ENCODE measurements at regions not wholly inside any gene's neighbourhood (a gene's known extent, or its start where the extent isn't known, plus 50 kb on each side); places are given as distances from the start of the nearest gene placed in this dataset.

DNA sequence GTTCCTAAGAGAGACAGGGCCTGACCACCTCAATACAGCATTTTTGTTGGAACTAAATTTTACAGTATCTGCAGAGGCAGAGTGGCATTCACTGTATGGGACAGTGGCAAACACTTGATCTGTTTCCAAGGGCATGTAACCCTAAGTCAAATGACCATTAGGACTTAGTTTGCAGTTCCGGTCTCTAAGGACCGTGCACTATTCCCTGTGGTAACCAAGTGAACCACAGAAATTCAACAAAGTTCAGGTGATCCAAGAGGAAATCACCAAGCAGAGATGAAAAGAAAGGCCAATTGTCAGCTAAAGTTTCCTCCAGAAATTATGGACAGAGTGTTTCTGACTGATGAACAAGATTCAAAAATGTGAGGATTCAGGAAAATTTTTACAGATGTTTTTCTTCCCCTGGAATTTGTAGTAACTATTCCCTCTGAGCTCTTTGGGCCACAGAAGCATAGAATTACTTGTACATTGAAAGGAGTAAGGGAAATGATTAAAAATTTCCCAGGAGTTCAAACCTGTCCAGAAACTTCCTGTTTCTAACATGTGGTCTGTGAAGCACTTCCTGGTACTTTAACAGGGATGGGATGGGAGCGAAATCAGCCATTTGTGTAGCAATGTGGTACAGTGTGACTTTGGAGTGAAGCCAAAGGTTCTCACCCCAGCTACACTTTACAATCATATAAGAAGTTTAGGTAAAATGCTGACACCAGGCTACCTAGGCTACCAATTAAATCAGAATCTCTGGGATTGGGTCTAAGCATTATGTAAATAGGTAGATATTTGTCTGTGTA is 266.1 kb upstream of the MAP3K1 start:
- no peak for DNase-seq (ENCODE audit: low spot score)

DNA sequence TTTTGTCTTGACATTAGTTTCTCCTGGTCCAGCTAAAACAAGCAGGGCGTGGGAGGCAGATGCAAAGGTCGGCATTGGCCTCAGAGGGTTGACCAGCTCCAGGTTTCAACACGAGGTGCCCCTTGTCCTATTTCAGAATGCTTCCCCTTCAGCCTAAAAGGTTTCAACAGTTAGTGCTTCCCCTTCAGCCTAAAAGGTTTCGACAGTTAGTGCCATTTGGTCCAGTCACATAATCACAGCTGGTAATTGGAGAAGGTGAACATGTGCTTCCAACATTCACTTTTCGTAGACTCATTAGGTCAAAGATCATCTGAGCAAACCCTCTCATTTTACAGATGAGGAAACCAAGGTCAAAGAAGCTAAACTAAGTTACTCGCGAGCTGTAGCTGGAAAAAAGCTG is 270.3 kb upstream of the MAP3K1 start:
- no peak for DNase-seq (ENCODE audit: low spot score)

DNA sequence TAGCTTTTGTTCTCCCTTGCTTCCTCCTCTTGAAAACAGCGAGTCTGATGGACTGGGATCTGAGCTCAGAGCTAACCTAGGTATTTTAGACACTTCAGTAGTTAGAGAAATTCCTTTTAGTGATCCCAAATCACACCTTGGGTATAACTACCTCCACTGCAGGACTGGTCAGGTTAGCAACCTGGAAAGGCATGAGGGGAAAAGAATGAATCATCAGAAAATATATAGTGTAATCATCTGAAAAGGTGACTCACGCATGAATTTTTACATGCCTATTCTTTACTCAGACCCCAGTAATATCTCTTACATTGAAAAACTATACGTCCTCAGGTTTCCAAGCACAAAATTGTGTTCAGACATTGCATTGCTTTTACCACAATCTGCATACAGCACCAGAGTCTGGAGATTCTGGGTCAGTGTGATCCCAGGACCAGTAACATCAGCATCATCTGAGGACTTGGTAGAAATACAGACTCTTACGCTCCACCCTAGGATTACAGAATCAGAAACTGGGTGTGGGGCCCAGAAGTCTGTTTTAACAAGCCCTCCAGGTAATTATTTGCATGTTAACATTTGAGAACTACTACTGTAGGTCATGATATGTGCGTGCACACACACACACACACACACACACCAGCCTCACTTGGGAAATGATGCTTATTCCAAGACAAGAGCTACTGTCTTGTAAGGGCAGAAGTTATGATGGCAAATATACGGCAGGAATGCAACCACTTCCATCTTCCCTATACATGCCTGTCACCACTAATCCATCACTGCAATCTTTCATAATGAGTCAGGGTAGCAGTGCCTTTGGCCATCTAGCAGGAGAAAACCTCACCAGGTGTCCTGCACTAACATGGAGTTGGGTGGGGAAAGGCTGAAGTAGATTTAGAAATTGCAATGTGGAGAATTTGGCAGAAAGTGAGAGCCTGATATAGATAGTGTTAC is 271.6 kb upstream of the MAP3K1 start:
- DNase-seq (ENCODE audit: low spot score), result no peak

DNA sequence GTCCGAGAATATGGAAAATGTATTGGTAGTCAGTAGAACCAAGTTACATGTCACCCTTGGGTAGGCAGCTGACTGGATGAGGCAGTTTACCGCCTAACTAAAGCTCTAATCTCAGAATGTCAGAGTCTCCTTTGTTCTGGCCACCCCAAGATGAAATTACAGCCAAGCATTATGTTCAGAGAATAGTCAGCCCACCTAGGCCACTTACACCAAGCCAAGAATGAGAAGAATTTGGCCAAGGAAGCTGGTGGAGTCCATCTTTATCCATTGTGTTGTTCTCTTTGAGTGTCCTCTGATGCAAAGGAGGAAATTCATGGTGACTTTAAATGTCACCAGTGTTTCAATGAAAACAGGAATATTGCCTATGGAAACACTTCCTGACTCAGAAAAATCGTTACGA is 275.1 kb upstream of the MAP3K1 start:
- DNase-seq (ENCODE audit: low spot score), result no peak

DNA sequence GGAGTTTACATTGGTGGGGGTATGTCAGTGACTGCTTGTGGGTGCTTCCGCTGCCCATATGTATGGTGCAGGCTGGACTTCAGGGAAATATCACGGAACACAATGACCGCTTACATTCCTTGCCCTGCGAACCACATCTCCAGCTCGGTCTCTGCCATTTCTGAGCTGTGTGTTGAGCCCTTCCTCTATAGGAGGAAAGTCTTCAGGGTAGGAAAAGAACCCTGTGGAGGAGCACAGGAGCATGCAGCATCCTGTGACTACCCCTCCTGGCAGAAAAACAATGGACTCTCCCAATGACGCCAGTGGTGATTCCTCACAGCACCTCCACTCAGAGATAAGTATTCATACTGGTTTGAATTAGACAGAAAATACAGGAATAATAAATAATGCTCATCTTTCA is 276.8 kb upstream of the MAP3K1 start:
- DNase-seq (ENCODE audit: low spot score), result no peak

DNA sequence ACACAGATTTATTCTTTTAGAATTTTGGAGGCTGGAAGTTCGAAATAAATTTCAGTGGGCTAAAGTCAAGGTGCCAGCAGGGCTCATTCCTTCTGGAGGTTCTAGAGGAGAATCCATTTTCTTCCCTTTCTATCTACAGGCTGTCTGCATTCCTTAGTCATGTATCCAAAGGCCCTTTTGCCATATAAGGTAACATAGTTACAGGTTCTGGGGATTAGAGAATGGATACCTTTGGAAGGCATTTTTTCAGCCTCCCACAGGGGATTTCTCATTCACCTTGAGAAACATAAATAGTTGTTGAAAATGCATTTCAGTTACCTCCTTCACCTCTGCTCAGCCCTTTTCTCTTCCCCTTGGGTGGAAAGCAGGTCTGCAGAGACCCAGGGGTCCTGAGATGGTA is 280.0 kb upstream of the MAP3K1 start:
- DNase-seq (ENCODE audit: low spot score), result no peak

DNA sequence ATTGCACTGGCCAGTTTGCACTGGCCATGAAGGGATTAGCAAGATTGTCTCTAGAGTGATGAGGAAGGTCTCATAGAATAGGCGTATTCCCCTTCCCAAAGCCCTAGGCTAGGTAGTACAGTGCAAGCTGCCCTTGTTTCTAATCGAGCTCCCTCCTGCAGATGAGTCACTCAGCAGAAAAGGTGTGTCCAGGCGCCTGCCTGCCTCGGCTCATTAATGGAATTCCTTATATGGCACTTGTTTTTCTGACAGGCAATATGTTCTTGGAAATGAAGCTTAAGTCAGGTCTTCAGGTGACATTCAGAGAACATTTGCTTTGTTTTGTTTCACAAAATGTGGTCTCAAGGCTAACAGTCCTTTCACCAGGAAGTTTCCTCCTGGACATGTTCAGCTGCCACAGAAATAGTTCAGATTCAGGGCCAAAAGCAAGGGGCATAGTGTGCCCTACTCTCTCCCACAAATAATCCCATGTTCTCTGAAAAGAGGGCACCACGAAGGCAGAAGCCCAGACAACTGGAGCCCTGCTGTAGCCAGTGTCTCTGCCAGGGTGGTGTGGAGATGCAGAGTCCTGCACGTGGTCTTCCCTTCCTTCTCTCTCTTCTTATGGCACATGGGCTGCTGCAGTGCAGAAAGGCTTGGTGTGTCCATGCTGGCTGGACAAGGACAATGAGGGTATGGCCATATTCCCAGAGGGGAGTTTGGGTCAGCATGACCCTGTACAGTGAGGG is 281.1 kb upstream of the MAP3K1 start:
- peak; percentile 53 for DNase-seq (ENCODE audit: low spot score)

DNA sequence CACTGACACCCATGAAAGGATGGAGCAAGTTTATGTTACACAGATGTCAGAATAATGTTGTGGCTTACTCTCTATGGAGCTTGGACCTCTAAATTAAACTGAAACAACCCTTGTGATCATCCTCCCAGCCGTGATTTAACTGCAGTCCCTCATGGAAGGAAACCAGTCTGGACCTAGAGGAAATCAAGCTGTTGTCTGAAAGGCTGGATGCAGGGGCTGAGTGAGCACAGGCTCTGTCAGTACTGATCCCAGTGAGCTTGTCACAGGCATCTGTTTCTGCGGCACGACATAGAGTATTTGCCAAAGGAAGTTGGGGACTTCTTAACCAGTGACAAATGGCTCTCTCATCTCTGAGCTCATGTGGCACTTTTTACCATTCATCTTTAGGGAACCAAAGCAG is 282.9 kb upstream of the MAP3K1 start:
- DNase-seq (ENCODE audit: low spot score), result no peak

DNA sequence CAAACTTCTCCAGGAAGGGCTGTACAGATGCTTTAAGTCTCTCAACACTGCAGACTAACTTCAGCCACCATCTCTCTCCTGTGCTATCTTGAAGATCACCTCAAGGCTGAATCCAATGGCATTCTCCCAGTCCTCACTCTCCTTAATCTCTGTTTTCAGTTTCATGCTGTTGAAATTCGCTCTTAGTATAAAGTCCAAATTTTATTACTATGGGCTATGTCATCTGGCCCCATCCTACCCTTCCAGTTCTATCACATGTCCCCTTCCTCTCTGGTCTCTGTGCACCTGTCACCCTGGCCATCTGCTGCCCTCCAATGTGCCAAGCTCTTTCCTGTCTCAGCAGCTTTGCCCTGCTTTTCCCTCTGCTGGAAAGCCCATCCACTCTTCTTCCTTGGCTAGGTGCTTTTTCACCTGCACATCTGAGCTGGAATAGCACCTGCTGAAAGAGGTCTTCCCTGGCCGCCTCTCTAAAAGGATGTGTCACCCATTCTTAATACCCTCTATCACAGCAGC is 284.7 kb upstream of the MAP3K1 start:
- no peak for DNase-seq (ENCODE audit: low spot score)

DNA sequence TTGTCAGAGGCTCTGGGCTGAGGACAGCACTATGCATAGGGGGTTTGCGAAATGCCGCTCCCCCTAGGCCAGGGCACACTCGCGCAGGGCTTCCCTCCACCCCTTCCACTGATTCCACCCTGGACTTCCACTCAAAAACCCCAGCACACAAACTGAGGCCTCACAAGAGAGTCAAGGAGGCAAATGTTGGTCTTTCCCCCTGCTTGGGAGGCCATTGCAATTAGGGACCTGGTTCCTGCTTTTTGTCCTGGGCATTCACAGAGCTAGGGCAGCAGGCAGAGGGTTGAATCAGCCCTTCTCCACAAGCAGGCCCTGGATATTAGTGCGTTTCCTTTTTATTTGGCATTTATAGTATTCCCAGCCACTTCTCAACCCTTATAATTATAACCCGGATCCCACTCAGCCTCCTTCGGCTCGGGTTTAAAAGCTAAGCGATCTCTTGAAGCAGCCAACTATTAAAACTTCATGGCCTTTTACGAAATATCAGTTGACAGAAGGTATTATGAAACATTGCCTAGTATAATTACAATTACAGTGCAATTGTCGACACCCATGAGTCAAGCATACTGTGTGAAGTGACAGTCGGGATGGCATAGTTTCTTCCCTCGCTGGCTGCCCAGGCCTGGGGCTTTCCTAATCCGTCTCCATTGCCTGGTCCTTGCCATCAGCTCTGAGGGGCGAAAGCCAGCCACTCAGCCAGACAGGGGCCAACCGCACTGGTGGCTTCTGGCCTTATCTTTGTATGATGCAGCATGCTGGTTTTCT is 285.5 kb upstream of the MAP3K1 start:
- DNase-seq (ENCODE audit: low spot score), result no peak

DNA sequence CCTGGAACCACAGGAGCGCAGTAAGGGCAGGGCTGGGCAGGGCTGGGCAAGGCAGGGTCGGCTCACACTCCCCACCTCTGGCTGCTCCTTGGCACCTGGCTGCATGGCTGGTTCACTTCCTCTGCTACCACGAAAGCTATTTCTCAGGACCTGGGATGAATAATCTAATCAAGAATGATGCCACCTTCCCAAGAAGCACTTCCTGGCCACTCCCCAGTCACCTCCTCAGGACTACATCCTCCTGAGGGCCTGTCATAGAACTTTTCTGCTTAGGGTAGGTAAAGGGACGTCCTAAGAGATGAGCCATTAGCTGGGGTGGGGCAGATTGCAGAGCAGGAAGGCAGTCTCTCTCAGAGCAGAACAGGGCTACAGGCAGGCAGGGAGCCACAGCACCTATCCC is 288.2 kb upstream of the MAP3K1 start:
- DNase-seq (ENCODE audit: low spot score), result no peak

DNA sequence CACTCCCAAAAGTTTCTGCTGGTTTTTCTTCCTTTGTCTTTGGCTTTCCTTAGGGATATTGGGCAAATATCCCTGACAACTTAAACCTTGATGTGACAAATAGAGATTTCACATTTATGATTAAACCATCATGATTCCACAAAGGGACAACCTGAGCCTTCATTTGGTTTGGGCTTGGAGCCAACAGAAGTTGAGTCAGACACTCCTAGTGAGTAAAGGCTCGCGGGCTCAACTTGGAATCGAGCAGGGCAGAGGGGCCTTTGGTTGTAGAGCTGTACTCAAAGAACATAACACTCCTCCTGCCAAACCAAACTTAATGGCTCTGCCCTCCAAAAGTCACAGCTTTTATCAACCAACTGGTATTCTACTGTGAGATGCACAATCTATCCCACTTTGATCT is 290.2 kb upstream of the MAP3K1 start:
- no peak for DNase-seq (ENCODE audit: low spot score)

DNA sequence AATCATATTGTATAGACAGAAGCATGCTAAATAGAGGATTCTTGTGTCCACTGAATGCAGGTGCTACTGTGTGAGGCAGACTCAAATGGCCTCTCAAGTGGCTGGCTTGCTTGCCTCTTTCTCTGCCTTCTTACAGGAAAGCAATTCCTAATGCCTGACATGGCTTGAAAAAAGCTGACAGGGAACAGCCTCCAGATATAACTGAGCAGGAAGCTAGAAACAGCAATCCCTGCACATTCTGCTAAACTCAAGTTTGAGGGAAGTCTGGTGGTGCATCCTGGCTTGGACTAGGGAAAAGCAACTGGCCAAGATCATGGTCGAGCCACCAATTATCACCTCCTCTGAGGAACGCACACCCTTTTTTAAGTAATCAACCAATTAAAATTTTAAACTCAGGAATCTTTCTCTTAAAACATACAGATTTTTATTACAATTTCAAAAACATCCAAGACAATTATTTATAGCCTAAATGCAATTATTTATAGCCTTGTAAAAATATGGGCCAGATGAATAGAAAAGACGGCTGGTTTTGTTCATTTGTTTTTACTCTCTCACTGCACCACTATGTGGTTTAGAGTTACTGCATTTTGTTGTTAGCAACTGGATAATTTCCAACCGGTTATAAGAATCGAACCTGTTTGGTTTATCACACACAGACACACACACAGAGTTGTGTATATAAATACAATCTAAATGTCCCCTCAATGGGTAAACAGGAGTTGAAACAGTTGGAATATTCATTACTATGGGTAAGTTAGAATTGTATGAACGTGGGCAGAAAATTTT is 290.9 kb upstream of the ANKRD55 start:
- DNase-seq (ENCODE audit: low spot score), result no peak

DNA sequence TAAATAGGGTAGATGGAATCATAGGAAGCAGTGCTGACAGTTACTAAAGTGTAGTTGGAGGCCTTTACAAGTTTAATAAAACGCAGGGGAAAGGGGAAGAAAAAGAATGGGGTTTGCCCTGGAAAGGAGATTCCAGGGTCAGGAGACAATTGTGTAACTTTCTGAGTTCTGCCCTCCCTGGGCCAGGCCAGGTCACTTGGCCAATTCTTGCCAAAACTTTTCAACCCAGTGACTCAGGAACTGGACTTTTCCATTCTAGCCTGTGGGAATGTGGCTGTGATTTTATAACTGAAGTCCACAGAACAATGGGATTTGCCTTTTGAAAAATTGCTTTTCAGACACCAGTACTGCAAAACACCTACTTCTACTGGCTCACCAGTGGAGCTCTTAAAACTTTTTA is 289.8 kb upstream of the ANKRD55 start:
- DNase-seq (ENCODE audit: low spot score), result no peak

DNA sequence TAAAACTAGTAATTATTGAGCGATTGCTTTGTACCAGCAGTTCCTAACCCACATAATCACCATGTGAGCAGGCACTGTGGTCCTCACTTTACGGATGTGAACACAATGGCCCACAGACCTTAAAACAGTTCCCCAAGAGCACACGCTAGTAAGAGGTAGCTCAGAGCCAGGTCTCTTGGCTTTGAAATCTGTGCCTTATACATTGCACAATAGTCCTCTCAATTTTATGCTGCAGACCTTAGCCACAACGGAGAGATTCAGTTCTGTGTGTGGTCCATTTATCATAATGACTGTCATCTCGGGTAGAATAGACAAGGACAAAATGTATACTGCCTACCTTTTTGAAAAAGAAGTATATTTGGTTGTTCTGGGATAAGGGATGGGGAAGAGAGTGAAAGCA is 289.0 kb upstream of the ANKRD55 start:
- DNase-seq (ENCODE audit: low spot score), result no peak

DNA sequence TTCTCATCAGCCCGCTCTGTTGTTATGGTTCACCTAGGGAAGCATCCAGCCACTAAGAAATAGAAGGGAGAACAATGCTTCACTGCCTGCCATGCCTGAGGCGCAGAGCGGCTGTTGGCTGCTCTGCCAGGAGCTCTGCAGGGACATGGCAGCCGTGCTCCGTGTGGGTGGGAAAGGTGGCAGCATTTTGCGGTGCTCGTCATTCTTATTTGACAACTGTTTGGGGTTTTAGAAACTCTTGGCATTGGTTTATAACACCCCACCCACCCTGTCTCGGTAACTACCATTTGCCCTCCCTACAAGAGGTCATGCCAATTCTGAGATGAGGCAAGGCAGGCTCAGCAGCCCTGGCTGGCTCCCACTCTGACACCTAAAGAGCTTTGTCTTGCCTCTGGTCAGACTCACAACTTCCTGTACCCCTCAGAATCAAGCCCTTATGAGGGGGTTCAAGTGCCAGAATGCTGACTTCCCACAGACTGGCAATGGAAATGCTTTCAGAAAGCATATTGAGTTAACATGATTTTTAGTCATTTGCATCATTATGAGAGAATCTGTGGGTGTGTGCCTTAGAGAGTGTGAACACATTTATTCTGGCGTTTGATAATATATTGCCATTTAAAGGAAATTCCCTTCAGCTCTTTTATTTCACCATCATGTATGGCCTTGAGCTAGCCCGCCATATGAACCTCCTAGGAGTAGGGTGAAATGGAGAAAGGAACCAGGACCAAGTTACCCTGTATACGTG is 288.0 kb upstream of the ANKRD55 start:
- no peak for DNase-seq (ENCODE audit: low spot score)

DNA sequence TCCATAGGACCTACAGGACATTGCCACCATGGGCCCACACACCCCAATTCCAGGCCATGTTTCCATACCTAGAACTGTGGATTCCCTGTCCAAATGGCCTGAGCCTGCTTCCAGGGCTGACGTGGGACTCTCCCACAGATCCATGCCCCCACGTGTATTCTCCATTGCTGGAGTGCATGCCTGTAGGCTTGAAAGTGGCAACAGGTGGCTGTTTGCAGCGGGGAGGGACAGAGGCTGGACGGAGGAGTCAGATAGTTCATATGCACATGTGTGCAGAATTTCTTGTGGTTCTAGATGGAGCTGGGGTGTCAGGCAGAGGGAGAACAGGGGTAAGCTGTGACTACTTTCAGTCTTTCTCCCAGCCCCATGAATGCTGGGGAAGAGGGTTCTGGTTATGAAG is 285.7 kb upstream of the ANKRD55 start:
- no peak for DNase-seq (ENCODE audit: low spot score)

DNA sequence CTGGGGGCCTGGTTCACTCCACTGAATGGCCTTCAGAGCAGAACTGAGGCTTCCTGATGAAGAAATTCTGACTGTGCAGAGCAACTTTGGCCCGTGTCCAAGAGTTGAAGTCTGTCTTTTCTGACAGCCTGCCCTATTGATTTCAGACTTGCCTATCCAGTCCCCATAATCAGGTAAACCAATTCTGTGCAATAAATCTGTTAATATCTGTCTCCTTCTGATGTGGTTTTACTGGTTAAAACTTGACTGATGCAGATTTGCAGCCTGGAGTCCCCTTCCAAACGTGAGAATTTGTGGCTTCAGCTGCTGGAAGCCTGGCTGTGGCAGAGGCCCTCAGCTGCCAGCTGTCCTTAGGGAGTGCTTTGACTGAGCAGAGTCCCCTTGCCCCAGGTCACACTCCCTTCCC is 283.9 kb upstream of the ANKRD55 start:
- DNase-seq (ENCODE audit: low spot score), result no peak

DNA sequence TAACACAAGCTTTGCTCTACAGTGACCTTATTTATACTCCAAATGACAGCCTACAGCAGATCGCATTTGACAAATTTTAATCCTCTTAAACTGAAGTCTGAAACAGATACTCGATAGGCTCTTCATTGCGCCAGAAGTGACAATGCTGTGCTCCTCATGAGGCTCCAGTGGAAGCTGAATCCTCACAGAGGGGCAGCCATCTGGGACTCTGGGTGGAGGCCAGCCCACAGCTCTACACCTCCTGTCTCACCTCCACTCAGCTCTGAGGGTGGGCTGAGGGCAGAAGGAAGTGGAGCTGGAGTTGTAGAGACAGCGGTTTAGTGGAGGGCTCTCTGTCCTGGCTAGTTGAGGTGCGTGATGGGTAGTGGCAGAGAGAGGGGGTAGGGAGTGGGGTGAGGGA is 283.3 kb upstream of the ANKRD55 start:
- DNase-seq (ENCODE audit: low spot score), result no peak

DNA sequence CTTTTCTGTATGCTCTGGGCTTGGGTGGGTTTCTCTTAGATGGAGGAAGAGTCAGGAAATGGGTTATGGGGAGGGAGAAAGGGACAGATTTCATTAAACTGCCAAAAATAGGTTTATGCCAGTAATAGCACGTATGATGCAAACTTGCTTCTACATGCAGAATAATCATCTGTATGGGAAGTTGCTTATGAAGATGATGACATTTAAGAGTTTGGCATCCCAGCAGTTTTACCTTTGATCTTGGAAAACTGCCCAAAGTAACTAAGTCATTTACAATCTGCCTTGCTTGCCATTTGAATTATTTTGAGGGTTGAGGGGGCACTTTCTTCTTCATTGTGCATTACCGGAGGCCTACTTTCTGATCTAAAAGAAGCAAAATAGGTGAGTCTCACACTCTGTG is 282.9 kb upstream of the ANKRD55 start:
- no peak for DNase-seq (ENCODE audit: low spot score)
